ENCODE measurements at regions not wholly inside any gene's neighbourhood (a gene's known extent, or its start where the extent isn't known, plus 50 kb on each side); places are given as distances from the start of the nearest gene placed in this dataset.

GRCh38 chr3:103624271-103624670 is 1189.5 kb downstream of the ZPLD1 start:
- H3K9me3 ChIP-seq, result peaks cover 0 to 23% (median 4%) of the 10 kb centered on the region in 12 donors
- no peak overlapping the region for H3K4me3 ChIP-seq
- H3K36me3 ChIP-seq, result no peaks in the 10 kb centered on the region
- H3K27me3 ChIP-seq, result no peaks in the 10 kb centered on the region
- no peak for ATAC-seq
- intact Hi-C loops (cut with DNase I), result no loop called here
- WGBS, 4 donors, result 56 to 65% (median 61%) methylated on average over 1 of the region's 1 CpG
- no peaks in the 10 kb centered on the region for H3K4me1 ChIP-seq
- DNase-seq, result no peak
- TF ChIP-seq POLR2A (IDR thresholded peaks at IDR 0.05), result no peak
- no peak for TF ChIP-seq CTCF (IDR thresholded peaks at IDR 0.05)
- H3K27ac ChIP-seq, result no peak overlapping the region

GRCh38 chr3:103629391-103629790 is 1194.6 kb downstream of the ZPLD1 start:
- Histone ChIP-seq H3K27me3 (no peaks in the 10 kb centered on the region), H3K4me3 (no peak overlapping the region), H3K36me3 (no peaks in the 10 kb centered on the region), H3K9me3 (peaks cover 0 to 34% (median 10%) of the 10 kb centered on the region in 12 donors), H3K4me1 (no peaks in the 10 kb centered on the region), H3K27ac (no peak overlapping the region)
- intact Hi-C loops (cut with DNase I), result no loop called here
- ATAC-seq (no peak), DNase-seq (no peak)
- WGBS, 4 donors, result 63 to 77% (median 72%) methylated on average over 1 of the region's 1 CpG
- no peak for TF ChIP-seq POLR2A (IDR thresholded peaks at IDR 0.05)

- Histone ChIP-seq H3K27me3 (no peaks in the 10 kb centered on the region), H3K4me3 (no peak overlapping the region), H3K4me1 (no peaks in the 10 kb centered on the region), H3K36me3 (no peaks in the 10 kb centered on the region), H3K27ac (no peak overlapping the region), H3K9me3 (no peaks in the 10 kb centered on the region)
- intact Hi-C loops (cut with DNase I), result no loop called here
- DNase-seq, result no peak
- TF ChIP-seq CTCF (IDR thresholded peaks at IDR 0.05) (no peak), POLR2A (IDR thresholded peaks at IDR 0.05) (no peak)
- WGBS, 4 donors, result 35 to 64% (median 57%) methylated on average over 2 of the region's 2 CpGs
- ATAC-seq, result no peak
These were observed 1209.6 kb downstream of the ZPLD1 start for GRCh38 chr3:103644450-103644849.

GRCh38 chr3:103653996-103654395 is 1219.2 kb downstream of the ZPLD1 start:
- Histone ChIP-seq H3K36me3 (no peaks in the 10 kb centered on the region), H3K4me3 (no peak overlapping the region), H3K4me1 (no peaks in the 10 kb centered on the region), H3K9me3 (no peaks in the 10 kb centered on the region), H3K27me3 (no peaks in the 10 kb centered on the region), H3K27ac (no peak overlapping the region)
- intact Hi-C loops (cut with DNase I), result no loop called here
- DNase-seq (no peak), ATAC-seq (no peak)
- no peak for TF ChIP-seq POLR2A (IDR thresholded peaks at IDR 0.05)
- TF ChIP-seq CTCF (IDR thresholded peaks at IDR 0.05), result no peak
- WGBS, 4 donors, result 64 to 74% (median 65%) methylated on average over 1 of the region's 1 CpG

GRCh38 chr3:103657756-103658155 is 1222.9 kb downstream of the ZPLD1 start:
- Histone ChIP-seq H3K9me3 (no peaks in the 10 kb centered on the region), H3K27ac (no peak overlapping the region), H3K36me3 (no peaks in the 10 kb centered on the region), H3K4me1 (no peaks in the 10 kb centered on the region), H3K27me3 (no peaks in the 10 kb centered on the region), H3K4me3 (no peak overlapping the region)
- DNase-seq (no peak), ATAC-seq (no peak)
- intact Hi-C loops (cut with DNase I), result no loop called here
- 50 to 76% (median 63%) methylated on average over 8 of the region's 8 CpGs for WGBS, 4 donors
- TF ChIP-seq CTCF (IDR thresholded peaks at IDR 0.05) (no peak), POLR2A (IDR thresholded peaks at IDR 0.05) (no peak)
